MM.1S (cell line): ENCODE measurements at regions not wholly inside any gene's neighbourhood (a gene's known extent, or its start where the extent isn't known, plus 50 kb on each side); places are given as distances from the start of the nearest gene placed in this dataset.

Experiments used
- DNase-seq: peaks from one replicate; pipeline ENCODE4 v3.0.0-alpha.2; 2015
- H2AFZ ChIP-seq: fragments of 300-600 bp; sonication (generic); 2 replicates; pipeline ENCODE4 v1.6.0; 2016; ENCODE audit warnings: antibody characterized with exemption, low read length
- H3F3A ChIP-seq: fragments of 300-600 bp; sonication (generic); 2 replicates; pipeline ENCODE4 v1.6.1; 2016; ENCODE audit warnings: mild to moderate bottlenecking, antibody characterized with exemption, low read length, moderate library complexity, mixed read lengths; ENCODE audit not compliant: insufficient read depth
- H3K27ac ChIP-seq: fragments of 300-600 bp; sonication (generic); 2 replicates; pipeline ENCODE4 v1.5.1; 2016; ENCODE audit warnings: mild to moderate bottlenecking, low read length
- H3K27me3 ChIP-seq: fragments of 300-600 bp; sonication (generic); replicated peaks from 2 replicates; pipeline ENCODE4 v1.6.0; 2016; ENCODE audit warnings: low read length; ENCODE audit not compliant: insufficient read depth
- H3K36me3 ChIP-seq: fragments of 300-600 bp; sonication (generic); replicated peaks from 2 replicates; pipeline ENCODE4 v1.6.1; 2016; ENCODE audit warnings: mild to moderate bottlenecking, low read length, mixed read lengths; ENCODE audit not compliant: insufficient read depth
- H3K4me1 ChIP-seq: fragments of 300-600 bp; sonication (generic); 2 replicates; pipeline ENCODE4 v1.6.1; 2016; ENCODE audit warnings: low read length, mixed read lengths
- H3K4me2 ChIP-seq: fragments of 300-600 bp; sonication (generic); 2 replicates; pipeline ENCODE4 v1.6.0; 2016; ENCODE audit warnings: low read depth, low read length
- H3K4me3 ChIP-seq: fragments of 300-600 bp; sonication (generic); 2 replicates; pipeline ENCODE4 v1.5.1; 2016; ENCODE audit warnings: low read length, mixed read lengths
- H3K79me2 ChIP-seq: fragments of 300-600 bp; sonication (generic); 2 replicates; pipeline ENCODE4 v1.6.1; 2016; ENCODE audit warnings: mixed run types, low read length, mixed read lengths
- H3K9ac ChIP-seq: fragments of 300-600 bp; sonication (generic); 2 replicates; pipeline ENCODE4 v1.6.1; 2016; ENCODE audit warnings: low read length, mixed read lengths
- H3K9me2 ChIP-seq: fragments of 300-600 bp; sonication (generic); replicated peaks from 2 replicates; pipeline ENCODE4 v1.6.1; 2016; ENCODE audit warnings: mild to moderate bottlenecking, low read length, mixed read lengths; ENCODE audit not compliant: insufficient read depth
- H3K9me3 ChIP-seq: fragments of 300-600 bp; sonication (generic); replicated peaks from 2 replicates; pipeline ENCODE4 v1.6.1; 2016; ENCODE audit warnings: mild to moderate bottlenecking, low read length, mixed read lengths; ENCODE audit not compliant: insufficient read depth
- H4K20me1 ChIP-seq: fragments of 300-600 bp; sonication (generic); 2 replicates; pipeline ENCODE4 v1.6.1; 2016; ENCODE audit warnings: mild to moderate bottlenecking, low read length, moderate library complexity, mixed read lengths; ENCODE audit not compliant: insufficient read depth
- CTCF ChIP-seq: fragments of 300-600 bp; sonication (generic); IDR thresholded peaks from 2 replicates; pipeline ENCODE4 v1.5.1; 2016; ENCODE audit warnings: antibody characterized with exemption, low read length, mixed read lengths
- EZH2 ChIP-seq: fragments of 300-600 bp; sonication (generic); optimal IDR thresholded peaks from 2 replicates; pipeline ENCODE3; 2017; ENCODE audit warnings: low read depth, mild to moderate bottlenecking, antibody characterized with exemption, low read length, mixed read lengths
- EZH2phosphoT487 ChIP-seq: fragments of 300-600 bp; sonication (generic); IDR thresholded peaks from 2 replicates; pipeline ENCODE4 v1.6.1; 2018; ENCODE audit warnings: antibody characterized with exemption, low read length

DNA sequence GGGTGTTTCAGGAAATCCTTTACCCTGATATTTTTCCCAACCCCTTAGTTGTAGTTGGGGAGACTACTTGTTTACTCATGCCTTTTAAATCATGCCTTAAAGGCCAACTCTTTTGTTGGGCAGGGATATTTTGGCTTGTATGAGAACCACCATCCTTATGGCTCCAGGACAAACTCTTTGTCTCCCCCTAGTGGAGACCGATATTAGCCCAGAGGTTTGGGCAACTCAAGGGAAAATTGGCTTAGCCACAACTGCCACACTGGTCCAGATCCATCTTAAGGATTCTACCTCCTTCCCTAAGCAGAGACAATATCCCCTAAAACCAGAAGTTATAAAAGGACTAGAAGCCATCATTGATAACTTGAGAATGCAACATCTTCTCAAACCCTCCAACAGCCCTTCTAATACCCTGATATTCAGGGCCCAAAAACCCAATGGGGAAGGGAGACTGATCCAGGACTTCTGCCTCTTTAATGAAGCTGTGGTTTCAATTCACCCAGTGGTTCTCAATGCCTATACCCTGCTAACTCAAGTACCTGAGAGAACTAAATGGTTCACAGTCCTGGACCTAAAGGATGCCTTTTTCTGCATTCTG is 100.9 kb upstream of the HCN1 start:
- Histone ChIP-seq H2AFZ (no peak overlapping the region), H4K20me1 (no peaks in the 10 kb centered on the region), H3K9me3 (no peaks in the 10 kb centered on the region), H3K36me3 (no peaks in the 10 kb centered on the region), H3F3A (no peaks in the 10 kb centered on the region; the same call in 1 of the 2 replicates), H3K27ac (no peak overlapping the region), H3K4me3 (no peak overlapping the region), H3K4me2 (no peak overlapping the region), H3K9me2 (no peaks in the 10 kb centered on the region), H3K79me2 (no peaks in the 10 kb centered on the region), H3K4me1 (peaks cover 11% of the 10 kb centered on the region), H3K9ac (no peak overlapping the region), H3K27me3 (no peaks in the 10 kb centered on the region)
- DNase-seq = no peak
- TF ChIP-seq CTCF (peak; percentile 56), EZH2phosphoT487 (no peak), EZH2 (no peak)

GRCh38 chr5:45795458-45795857 is 99.3 kb upstream of the HCN1 start:
- Histone ChIP-seq H3K4me1 (peaks cover 11% of the 10 kb centered on the region), H3K4me3 (no peak overlapping the region), H3K27me3 (no peaks in the 10 kb centered on the region), H3K27ac (no peak overlapping the region), H3K4me2 (no peak overlapping the region), H3K36me3 (no peaks in the 10 kb centered on the region), H3F3A (no peaks in the 10 kb centered on the region; the same call in 1 of the 2 replicates), H3K9ac (no peak overlapping the region), H3K9me3 (no peaks in the 10 kb centered on the region), H3K79me2 (no peaks in the 10 kb centered on the region), H4K20me1 (no peaks in the 10 kb centered on the region), H2AFZ (no peak overlapping the region), H3K9me2 (no peaks in the 10 kb centered on the region)
- no peak for DNase-seq
- TF ChIP-seq EZH2 = no peak
- TF ChIP-seq EZH2phosphoT487 = no peak
- no peak for TF ChIP-seq CTCF

DNA sequence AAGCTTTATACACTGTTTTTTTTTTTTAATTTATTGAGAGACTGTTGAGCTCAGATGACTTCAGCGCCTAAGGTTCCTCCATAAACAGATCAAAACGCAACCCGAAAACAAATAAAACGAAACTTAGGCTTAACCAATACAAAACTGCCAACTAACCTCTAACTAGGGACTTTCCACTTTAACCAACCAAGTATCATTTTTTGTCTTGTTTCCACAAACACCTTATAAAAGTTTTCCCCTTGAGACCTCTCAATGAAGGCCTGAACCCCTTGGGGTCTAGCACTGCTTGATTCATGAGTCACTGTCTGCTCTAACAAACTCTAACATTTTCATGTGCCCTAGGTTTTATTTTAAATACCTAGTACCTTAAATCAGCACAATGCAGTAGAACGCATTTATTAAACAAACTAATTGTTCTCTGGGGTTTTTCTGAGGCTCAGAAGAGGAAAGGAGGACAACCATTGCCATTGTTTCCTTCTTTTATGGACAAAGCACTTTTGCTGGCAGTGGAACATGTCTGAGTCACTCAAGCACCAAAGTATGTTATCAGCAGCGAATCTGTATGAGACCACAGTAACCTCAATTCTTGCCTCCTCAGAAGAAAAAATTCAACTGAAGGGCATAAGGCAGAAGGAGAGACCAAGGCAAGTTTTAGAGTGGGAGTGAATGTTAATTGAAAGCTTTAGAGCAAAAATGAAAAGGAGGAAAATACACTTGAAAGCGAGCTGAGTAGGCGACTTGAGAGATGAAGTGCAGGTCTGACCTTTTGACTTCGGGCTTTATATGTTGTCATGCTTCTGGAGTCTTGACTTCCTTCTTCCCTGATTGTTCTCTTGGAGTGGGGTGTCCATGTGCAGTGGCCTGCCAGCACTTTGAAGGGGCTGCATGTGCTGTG is 97.7 kb upstream of the HCN1 start:
- no peaks in the 10 kb centered on the region; the same call in 1 of the 2 replicates for H3F3A ChIP-seq
- H3K4me3 ChIP-seq = no peak overlapping the region
- no peaks in the 10 kb centered on the region for H3K79me2 ChIP-seq
- H3K27ac ChIP-seq = peak overlapping the region; percentile 70
- no peaks in the 10 kb centered on the region for H3K27me3 ChIP-seq
- no peaks in the 10 kb centered on the region for H3K9me3 ChIP-seq
- DNase-seq = peak; percentile 88
- no peaks in the 10 kb centered on the region for H3K9me2 ChIP-seq
- no peaks in the 10 kb centered on the region for H4K20me1 ChIP-seq
- H3K4me2 ChIP-seq = 0 out of 2 replicates have a peak overlapping the region, but pooled peaks have one; percentile 16
- H3K9ac ChIP-seq = no peak overlapping the region
- 0 out of 2 replicates have a peak overlapping the region, but pooled peaks have one; percentile 34 for H2AFZ ChIP-seq
- H3K36me3 ChIP-seq = no peaks in the 10 kb centered on the region
- peaks cover 11% of the 10 kb centered on the region for H3K4me1 ChIP-seq
- TF ChIP-seq EZH2phosphoT487 (no peak), EZH2 (no peak), CTCF (no peak)
